HUES48 (cell line): ENCODE measurements at regions not wholly inside any gene's neighbourhood (a gene's known extent, or its start where the extent isn't known, plus 50 kb on each side); places are given as distances from the start of the nearest gene placed in this dataset.

Experiments
- H3K27ac ChIP-seq: one replicate; pipeline ENCODE4 v1.7.0; 2013; ENCODE audit warnings: low read depth, low read length, inconsistent platforms
- H3K27me3 ChIP-seq: 2 replicates; pipeline ENCODE4 v1.6.1; 2013; ENCODE audit warnings: mild to moderate bottlenecking, low read length; ENCODE audit not compliant: control insufficient read depth, insufficient read depth
- H3K36me3 ChIP-seq: 2 replicates; pipeline ENCODE4 v1.6.1; 2013; ENCODE audit warnings: low read length; ENCODE audit not compliant: control insufficient read depth, insufficient read depth
- H3K4me1 ChIP-seq: 2 replicates; pipeline ENCODE4 v1.6.1; 2013; ENCODE audit warnings: mild to moderate bottlenecking, low read length; ENCODE audit not compliant: control insufficient read depth, insufficient read depth
- H3K4me3 ChIP-seq: 2 replicates; pipeline ENCODE4 v1.5.1; 2013; ENCODE audit warnings: mild to moderate bottlenecking, low read depth, low read length
- H3K9ac ChIP-seq: 2 replicates; pipeline ENCODE4 v1.6.1; 2013; ENCODE audit warnings: mild to moderate bottlenecking, low read depth, low read length, moderate library complexity
- H3K9me3 ChIP-seq: 2 replicates; pipeline ENCODE4 v1.6.1; 2013; ENCODE audit warnings: low read length; ENCODE audit not compliant: control insufficient read depth, insufficient read depth

DNA sequence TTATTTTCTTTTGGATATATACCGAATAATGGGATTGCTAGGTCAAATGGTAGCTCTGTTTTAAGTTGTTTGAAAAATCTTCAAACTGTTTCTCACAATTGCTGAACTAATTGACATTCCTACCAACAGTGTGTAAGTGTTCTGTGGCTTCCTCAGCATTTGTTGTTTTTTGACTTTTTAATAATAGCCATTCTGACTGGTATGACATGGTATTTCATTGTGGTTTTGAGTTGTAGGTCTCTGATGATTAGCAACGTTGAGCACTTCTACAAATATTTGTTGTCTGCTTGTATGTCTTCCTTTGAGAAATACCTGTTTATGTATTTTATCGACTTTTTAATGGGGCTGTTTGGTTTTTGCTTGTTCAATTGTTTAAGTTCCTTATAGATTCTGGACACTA lies 680.1 kb upstream of the GRIA3 start:
- peaks cover 10% of the 10 kb centered on the region; the same call in 1 of the 2 replicates for H3K4me1 ChIP-seq
- no peak overlapping the region for H3K9ac ChIP-seq
- H3K27me3 ChIP-seq: no peaks in the 10 kb centered on the region
- H3K4me3 ChIP-seq: no peak overlapping the region
- H3K9me3 ChIP-seq: no peaks in the 10 kb centered on the region
- no peaks in the 10 kb centered on the region for H3K36me3 ChIP-seq
- no peak overlapping the region for H3K27ac ChIP-seq

DNA sequence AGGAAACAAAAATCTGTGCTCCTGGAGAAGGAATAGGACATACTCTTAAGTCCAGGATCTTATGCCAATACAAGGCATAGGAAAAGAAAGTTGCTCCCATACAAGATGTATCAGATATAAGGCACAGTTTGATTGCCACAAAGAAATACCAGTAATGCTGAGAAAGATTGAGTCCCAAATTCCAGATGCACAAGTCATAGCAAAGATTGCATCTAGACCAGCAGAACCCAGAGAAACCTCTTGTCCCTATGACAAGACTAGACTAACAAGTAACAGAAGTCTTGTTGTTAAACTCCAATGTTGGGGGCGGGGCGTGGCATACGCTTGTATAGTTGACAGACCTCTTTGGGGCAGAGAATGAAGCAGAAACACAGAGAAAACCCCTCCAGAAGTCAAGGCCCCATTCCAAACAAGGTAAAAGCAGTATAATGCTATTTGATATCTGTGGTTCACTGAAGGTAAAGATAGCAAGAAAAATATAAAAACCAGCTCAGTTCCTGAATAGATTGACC lies 671.5 kb upstream of the GRIA3 start:
- no peaks in the 10 kb centered on the region for H3K27me3 ChIP-seq

GRCh38 chrX:122517786-122518185 lies 666.3 kb upstream of the GRIA3 start:
- Histone ChIP-seq H3K4me3 (no peak overlapping the region), H3K4me1 (no peaks in the 10 kb centered on the region), H3K27me3 (no peaks in the 10 kb centered on the region), H3K9me3 (no peaks in the 10 kb centered on the region), H3K9ac (no peak overlapping the region), H3K36me3 (no peaks in the 10 kb centered on the region), H3K27ac (no peak overlapping the region)

More for the DNA sequence above, 671.5 kb upstream of the GRIA3 start:
- Histone ChIP-seq H3K36me3 (no peaks in the 10 kb centered on the region), H3K27ac (no peak overlapping the region), H3K4me3 (no peak overlapping the region), H3K9ac (no peak overlapping the region), H3K4me1 (no peaks in the 10 kb centered on the region), H3K9me3 (no peaks in the 10 kb centered on the region)

- no peaks in the 10 kb centered on the region for H3K27me3 ChIP-seq
- no peaks in the 10 kb centered on the region for H3K9me3 ChIP-seq
- H3K9ac ChIP-seq: no peak overlapping the region
- no peak overlapping the region for H3K4me3 ChIP-seq
- no peaks in the 10 kb centered on the region for H3K4me1 ChIP-seq
- H3K27ac ChIP-seq: no peak overlapping the region
- no peaks in the 10 kb centered on the region for H3K36me3 ChIP-seq
Observed at GRCh38 chrX:122545778-122546177, 638.3 kb upstream of the GRIA3 start.

GRCh38 chrX:122546269-122546668 lies 637.8 kb upstream of the GRIA3 start:
- Histone ChIP-seq H3K9ac (no peak overlapping the region), H3K4me3 (no peak overlapping the region), H3K27me3 (no peaks in the 10 kb centered on the region), H3K27ac (no peak overlapping the region), H3K9me3 (no peaks in the 10 kb centered on the region), H3K36me3 (no peaks in the 10 kb centered on the region), H3K4me1 (no peaks in the 10 kb centered on the region)

- Histone ChIP-seq H3K27me3 (no peaks in the 10 kb centered on the region), H3K9me3 (no peaks in the 10 kb centered on the region), H3K4me1 (no peaks in the 10 kb centered on the region), H3K4me3 (no peak overlapping the region), H3K27ac (no peak overlapping the region), H3K9ac (no peak overlapping the region), H3K36me3 (no peaks in the 10 kb centered on the region)
Observed at GRCh38 chrX:122552286-122552800, 631.7 kb upstream of the GRIA3 start.

- H3K9ac ChIP-seq: no peak overlapping the region
- no peaks in the 10 kb centered on the region for H3K36me3 ChIP-seq
- no peak overlapping the region for H3K27ac ChIP-seq
- no peaks in the 10 kb centered on the region for H3K4me1 ChIP-seq
- H3K4me3 ChIP-seq: no peak overlapping the region
- no peaks in the 10 kb centered on the region for H3K9me3 ChIP-seq
- H3K27me3 ChIP-seq: no peaks in the 10 kb centered on the region
Observed at GRCh38 chrX:122555925-122556324, 628.2 kb upstream of the GRIA3 start.

DNA sequence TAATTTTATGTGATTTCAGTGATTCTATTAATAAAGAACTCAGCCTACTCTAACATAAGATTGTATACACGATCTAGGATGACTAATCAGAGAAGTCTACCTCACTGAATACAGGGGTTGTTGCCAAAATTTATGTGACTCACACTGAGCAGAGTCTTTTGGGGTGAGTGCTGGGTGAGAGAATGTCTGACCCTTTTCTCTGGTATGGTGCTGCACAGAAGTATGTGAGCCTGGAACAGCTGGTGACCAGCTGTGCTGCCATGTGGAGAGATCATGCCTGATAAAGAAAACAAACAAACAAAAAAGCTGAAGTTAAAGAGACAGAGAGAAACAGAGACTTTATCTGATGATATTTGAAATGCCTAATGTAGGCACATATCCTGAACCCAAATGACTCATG lies 618.1 kb upstream of the GRIA3 start:
- Histone ChIP-seq H3K9ac (no peak overlapping the region), H3K36me3 (no peaks in the 10 kb centered on the region), H3K4me1 (no peaks in the 10 kb centered on the region), H3K27me3 (no peaks in the 10 kb centered on the region), H3K27ac (no peak overlapping the region), H3K9me3 (no peaks in the 10 kb centered on the region), H3K4me3 (no peak overlapping the region)

GRCh38 chrX:122566401-122566800 lies 617.7 kb upstream of the GRIA3 start:
- Histone ChIP-seq H3K9ac (no peak overlapping the region), H3K4me3 (no peak overlapping the region), H3K9me3 (no peaks in the 10 kb centered on the region), H3K27me3 (no peaks in the 10 kb centered on the region), H3K4me1 (no peaks in the 10 kb centered on the region), H3K36me3 (no peaks in the 10 kb centered on the region), H3K27ac (no peak overlapping the region)

GRCh38 chrX:122567911-122568310 lies 616.2 kb upstream of the GRIA3 start:
- no peaks in the 10 kb centered on the region for H3K27me3 ChIP-seq
- H3K9ac ChIP-seq: no peak overlapping the region
- H3K4me3 ChIP-seq: no peak overlapping the region
- H3K27ac ChIP-seq: no peak overlapping the region
- no peaks in the 10 kb centered on the region for H3K36me3 ChIP-seq
- no peaks in the 10 kb centered on the region for H3K4me1 ChIP-seq
- H3K9me3 ChIP-seq: no peaks in the 10 kb centered on the region

DNA sequence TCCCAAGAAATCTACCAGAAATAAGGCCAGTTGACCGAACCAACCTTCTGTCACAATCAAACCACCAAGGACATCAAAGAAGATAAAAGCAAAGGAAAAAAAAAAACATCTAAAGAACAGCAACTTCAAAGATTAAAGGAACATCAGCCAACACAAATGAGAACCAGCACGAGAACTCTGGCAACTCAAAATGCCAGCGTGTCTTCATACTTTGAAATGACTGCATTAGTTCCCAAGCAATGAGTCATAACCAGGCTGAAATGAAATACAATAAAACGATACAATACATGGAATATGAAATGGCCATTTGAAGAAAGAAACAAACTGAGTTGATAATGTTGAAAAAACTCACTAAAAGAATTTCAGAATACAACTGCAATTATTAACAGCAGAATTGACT lies 611.6 kb upstream of the GRIA3 start:
- Histone ChIP-seq H3K36me3 (no peaks in the 10 kb centered on the region), H3K4me1 (no peaks in the 10 kb centered on the region), H3K27me3 (no peaks in the 10 kb centered on the region), H3K27ac (no peak overlapping the region), H3K9ac (no peak overlapping the region), H3K9me3 (no peaks in the 10 kb centered on the region), H3K4me3 (no peak overlapping the region)

GRCh38 chrX:122579036-122579435 lies 605.0 kb upstream of the GRIA3 start:
- no peaks in the 10 kb centered on the region for H3K27me3 ChIP-seq
- H3K9ac ChIP-seq: no peak overlapping the region
- H3K9me3 ChIP-seq: no peaks in the 10 kb centered on the region
- H3K4me1 ChIP-seq: no peaks in the 10 kb centered on the region
- H3K4me3 ChIP-seq: no peak overlapping the region
- H3K27ac ChIP-seq: no peak overlapping the region
- no peaks in the 10 kb centered on the region for H3K36me3 ChIP-seq
